SK-N-MC (cell line): ENCODE measurements at regions not wholly inside any gene's neighbourhood (a gene's known extent, or its start where the extent isn't known, plus 50 kb on each side); places are given as distances from the start of the nearest gene placed in this dataset.

ENCODE experiments used
- EZH2 ChIP-seq: fragments of 200-600 bp; sonication (generic); IDR thresholded peaks from one replicate; pipeline ENCODE4 v1.6.1; 2017; ENCODE audit warnings: antibody characterized with exemption
- POLR2AphosphoS5 ChIP-seq: IDR thresholded peaks from 2 replicates; pipeline ENCODE4 v1.6.1; 2012; ENCODE audit warnings: mild to moderate bottlenecking, low read depth, low read length, borderline replicate concordance

GRCh38 chr2:497770-498492 is 179.3 kb downstream of the TMEM18 start:
- no peak for TF ChIP-seq EZH2
- no peak for TF ChIP-seq POLR2AphosphoS5
